ENCODE measurements at regions not wholly inside any gene's neighbourhood (a gene's known extent, or its start where the extent isn't known, plus 50 kb on each side); places are given as distances from the start of the nearest gene placed in this dataset.

DNA sequence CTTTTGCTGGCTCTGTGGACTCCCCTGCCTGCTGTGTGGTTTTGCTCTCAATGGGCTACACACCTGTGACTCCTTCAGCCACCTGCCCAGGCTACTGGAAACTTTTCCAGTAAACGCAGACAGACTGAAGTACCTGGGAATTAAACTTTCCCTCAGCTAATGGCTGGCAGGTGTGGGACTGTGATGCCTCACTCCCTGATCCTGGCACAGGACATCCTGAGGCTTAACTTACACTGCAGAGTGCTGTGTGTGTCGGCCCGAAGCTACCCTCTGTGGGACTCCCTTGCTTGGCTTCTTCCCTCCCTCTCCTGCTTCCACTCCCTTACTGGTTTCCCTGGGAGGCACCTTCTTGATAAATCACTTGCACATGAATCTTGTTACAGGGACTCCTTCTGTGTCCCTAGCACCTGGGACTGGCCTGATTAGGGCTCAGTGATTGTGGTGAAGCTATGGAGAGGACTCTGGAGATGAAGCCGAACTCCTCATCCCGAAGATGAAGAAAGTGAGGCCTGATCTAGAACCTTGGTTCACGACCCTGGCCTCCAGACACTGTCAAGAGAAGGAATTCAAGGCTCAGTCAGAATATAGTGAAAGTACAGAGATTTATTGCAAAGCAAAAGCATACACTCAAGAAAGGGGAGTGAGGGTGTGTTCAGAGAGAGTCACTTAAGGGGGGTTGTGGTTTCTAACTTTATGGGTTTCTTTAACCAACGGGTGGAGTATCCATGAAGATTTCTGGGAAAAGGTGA lies 113.4 kb upstream of the ALDH1B1 start:
- peaks cover 14% of the 10 kb centered on the region for H3K4me1 Mint-ChIP-seq
- H3K9me3 Mint-ChIP-seq, result no peaks in the 10 kb centered on the region
- no peak overlapping the region for H3K4me3 Mint-ChIP-seq
- H3K27ac Mint-ChIP-seq, result no peak overlapping the region
- no peak for TF ChIP-seq CTCF (IDR thresholded peaks at IDR 0.05; ENCODE audit: unreplicated experiment in 3 of 3)
- peaks cover 13% of the 10 kb centered on the region for H3K27me3 Mint-ChIP-seq (ENCODE audit: low read depth)
- no peaks in the 10 kb centered on the region for H3K36me3 Mint-ChIP-seq (ENCODE audit: low read depth)

DNA sequence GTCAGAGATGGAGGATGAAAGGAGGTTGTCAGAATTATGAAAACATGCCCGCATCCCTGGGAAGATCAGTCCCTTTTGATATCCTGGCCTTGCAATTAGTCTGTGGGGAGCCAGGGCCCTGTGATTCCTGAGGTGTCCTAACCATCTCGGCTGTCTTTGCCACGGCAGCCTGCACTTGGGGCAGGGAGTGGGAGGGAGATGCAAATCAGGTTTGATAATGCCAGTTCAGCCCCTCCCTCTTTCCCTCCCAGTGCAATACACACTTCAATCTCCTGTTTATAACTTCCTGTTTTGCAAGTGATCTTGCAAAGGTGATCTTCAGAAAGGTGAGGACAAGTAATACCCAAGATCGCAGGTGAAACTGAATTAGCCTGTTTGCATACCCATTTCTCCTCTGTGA lies 114.0 kb upstream of the ALDH1B1 start:
- H3K9me3 Mint-ChIP-seq, result no peaks in the 10 kb centered on the region
- H3K4me1 Mint-ChIP-seq, result peaks cover 14% of the 10 kb centered on the region
- H3K27me3 Mint-ChIP-seq (ENCODE audit: low read depth), result peaks cover 13% of the 10 kb centered on the region
- H3K36me3 Mint-ChIP-seq (ENCODE audit: low read depth), result no peaks in the 10 kb centered on the region
- H3K4me3 Mint-ChIP-seq, result no peak overlapping the region
- TF ChIP-seq CTCF (IDR thresholded peaks at IDR 0.05; ENCODE audit: unreplicated experiment in 3 of 3), result no peak
- no peak overlapping the region for H3K27ac Mint-ChIP-seq

- no peak overlapping the region for H3K4me3 Mint-ChIP-seq
- no peak for TF ChIP-seq CTCF (IDR thresholded peaks at IDR 0.05; ENCODE audit: unreplicated experiment in 3 of 3)
- peaks cover 21% of the 10 kb centered on the region for H3K27me3 Mint-ChIP-seq (ENCODE audit: low read depth)
- no peaks in the 10 kb centered on the region for H3K36me3 Mint-ChIP-seq (ENCODE audit: low read depth)
- H3K27ac Mint-ChIP-seq, result peak overlapping the region in 1 of 3 experiments; percentile 44
- H3K9me3 Mint-ChIP-seq, result no peaks in the 10 kb centered on the region
- H3K4me1 Mint-ChIP-seq, result peaks cover 14% of the 10 kb centered on the region
Measured at GRCh38 chr9:38277601-38278200, 114.8 kb upstream of the ALDH1B1 start.

DNA sequence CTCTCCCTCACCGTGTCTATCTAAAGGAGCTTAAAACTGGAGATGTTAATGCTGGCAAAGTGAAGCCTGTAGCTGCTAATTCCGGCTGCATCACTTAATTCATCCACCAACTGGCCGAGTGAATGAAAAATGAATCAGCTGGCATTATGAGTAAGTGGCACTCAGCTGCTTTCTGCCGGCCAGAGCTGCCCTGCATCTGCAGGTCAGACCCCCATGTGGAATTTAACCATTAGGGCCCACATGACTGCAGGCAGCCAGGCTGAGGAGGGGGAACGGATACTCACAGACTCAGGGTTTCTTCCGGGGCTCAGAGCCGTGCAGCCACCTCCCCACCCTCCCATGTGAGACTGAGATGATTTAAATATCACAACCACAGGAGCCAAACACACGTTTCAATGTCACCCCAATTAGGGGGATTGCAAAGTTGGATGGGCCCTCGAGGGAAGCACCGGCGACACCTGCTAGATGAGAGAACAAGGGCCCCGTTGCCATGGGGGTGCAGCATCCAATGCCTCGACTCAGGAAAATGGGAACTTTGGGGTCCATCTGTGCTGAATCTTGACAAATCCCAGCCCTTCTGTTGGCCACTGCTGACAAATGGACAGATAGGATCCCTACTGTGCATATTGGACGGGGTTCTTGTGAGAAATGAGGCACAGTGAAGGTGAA lies 115.6 kb upstream of the ALDH1B1 start:
- peaks cover 14% of the 10 kb centered on the region for H3K4me1 Mint-ChIP-seq
- no peaks in the 10 kb centered on the region for H3K9me3 Mint-ChIP-seq
- H3K27me3 Mint-ChIP-seq (ENCODE audit: low read depth), result peaks cover 21% of the 10 kb centered on the region
- no peak for TF ChIP-seq CTCF (IDR thresholded peaks at IDR 0.05; ENCODE audit: unreplicated experiment in 3 of 3)
- H3K4me3 Mint-ChIP-seq, result no peak overlapping the region
- no peak overlapping the region for H3K27ac Mint-ChIP-seq
- no peaks in the 10 kb centered on the region for H3K36me3 Mint-ChIP-seq (ENCODE audit: low read depth)

- no peaks in the 10 kb centered on the region for H3K36me3 Mint-ChIP-seq (ENCODE audit: low read depth)
- H3K4me1 Mint-ChIP-seq, result peaks cover 14% of the 10 kb centered on the region
- H3K9me3 Mint-ChIP-seq, result no peaks in the 10 kb centered on the region
- peaks cover 14% of the 10 kb centered on the region for H3K27me3 Mint-ChIP-seq (ENCODE audit: low read depth)
- no peak for TF ChIP-seq CTCF (IDR thresholded peaks at IDR 0.05; ENCODE audit: unreplicated experiment in 3 of 3)
- H3K27ac Mint-ChIP-seq, result no peak overlapping the region
- no peak overlapping the region for H3K4me3 Mint-ChIP-seq
Measured at GRCh38 chr9:38274800-38275199, 117.7 kb upstream of the ALDH1B1 start.

All from nephron (organoid).